ENCODE measurements at regions not wholly inside any gene's neighbourhood (a gene's known extent, or its start where the extent isn't known, plus 50 kb on each side); places are given as distances from the start of the nearest gene placed in this dataset.

- DNase-seq = no peak
These were observed 86.9 kb downstream of the FGF9 start for GRCh38 chr13:21757763-21758162.

- no peak for DNase-seq
These were observed 87.6 kb downstream of the FGF9 start for GRCh38 chr13:21758441-21758840.

GRCh38 chr13:21759463-21759862, 88.6 kb downstream of the FGF9 start:
- DNase-seq = no peak

- DNase-seq = no peak
These were observed 89.0 kb downstream of the FGF9 start for GRCh38 chr13:21759911-21760310.

GRCh38 chr13:21761770-21762169, 90.9 kb downstream of the FGF9 start:
- no peak for DNase-seq

GRCh38 chr13:21762512-21762911, 91.6 kb downstream of the FGF9 start:
- no peak for DNase-seq

GRCh38 chr13:21767032-21767431, 96.2 kb downstream of the FGF9 start:
- DNase-seq = no peak

GRCh38 chr13:21771075-21771474, 100.2 kb downstream of the FGF9 start:
- DNase-seq = no peak

- no peak for DNase-seq
These were observed 106.3 kb downstream of the FGF9 start for GRCh38 chr13:21777166-21777565.

GRCh38 chr13:21777813-21778212, 106.9 kb downstream of the FGF9 start:
- DNase-seq = no peak

GRCh38 chr13:21782736-21783135, 111.9 kb downstream of the FGF9 start:
- DNase-seq = no peak

GRCh38 chr13:21785990-21786389, 115.1 kb downstream of the FGF9 start:
- no peak for DNase-seq

- no peak for DNase-seq
These were observed 125.2 kb downstream of the FGF9 start for GRCh38 chr13:21796066-21796465.

- DNase-seq = no peak
These were observed 126.1 kb downstream of the FGF9 start for GRCh38 chr13:21796775-21797514.

GRCh38 chr13:21797736-21798135, 126.9 kb downstream of the FGF9 start:
- DNase-seq = no peak

GRCh38 chr13:21798181-21798580, 127.3 kb downstream of the FGF9 start:
- DNase-seq = no peak

- DNase-seq = no peak
These were observed 128.8 kb downstream of the FGF9 start for GRCh38 chr13:21799671-21800070.

- no peak for DNase-seq
These were observed 130.2 kb downstream of the FGF9 start for GRCh38 chr13:21800837-21801616.

- DNase-seq = no peak
These were observed 134.9 kb downstream of the FGF9 start for GRCh38 chr13:21805733-21806132.

- no peak for DNase-seq
These were observed 141.3 kb downstream of the FGF9 start for GRCh38 chr13:21812192-21812626.

- DNase-seq = no peak
These were observed 142.2 kb downstream of the FGF9 start for GRCh38 chr13:21813110-21813509.

GRCh38 chr13:21813844-21814243, 143.0 kb downstream of the FGF9 start:
- no peak for DNase-seq

- DNase-seq = no peak
These were observed 143.7 kb downstream of the FGF9 start for GRCh38 chr13:21814604-21815003.

GRCh38 chr13:21817878-21818277, 147.0 kb downstream of the FGF9 start:
- no peak for DNase-seq

All from activated CD4-positive, alpha-beta T cell treated with anti-CD3 and anti-CD28 coated beads, Interleukin-2, Interleukin-6, amounts not matched to agents 100 ng/mL and 50 ng/mL, durations not matched to agents 16 hours and 8 hours (primary cell).